Adipocyte (in vitro differentiated cells): ENCODE measurements at regions not wholly inside any gene's neighbourhood (a gene's known extent, or its start where the extent isn't known, plus 50 kb on each side); places are given as distances from the start of the nearest gene placed in this dataset.

ENCODE experiments used
- DNase-seq: peaks from one replicate; pipeline ENCODE4 v3.0.0-alpha.2; 2015; ENCODE audit warnings: low read depth
- H3K27me3 ChIP-seq: replicated peaks from 2 replicates; pipeline ENCODE4 v1.7.0; 2013; ENCODE audit warnings: mild to moderate bottlenecking, low read length, moderate library complexity; ENCODE audit not compliant: control insufficient read depth, insufficient read depth
- H3K36me3 ChIP-seq: 2 replicates; pipeline ENCODE4 v1.7.0; 2013; ENCODE audit warnings: low read length, mild to moderate bottlenecking, moderate library complexity; ENCODE audit not compliant: control insufficient read depth, insufficient read depth, severe bottlenecking
- H3K4me1 ChIP-seq: 2 replicates; pipeline ENCODE4 v1.7.0; 2013; ENCODE audit warnings: mild to moderate bottlenecking, low read length, moderate library complexity; ENCODE audit not compliant: control insufficient read depth, insufficient read depth
- H3K4me3 ChIP-seq: 2 replicates; pipeline ENCODE4 v1.7.0; 2013; ENCODE audit warnings: mild to moderate bottlenecking, low read length, moderate library complexity
- H3K9ac ChIP-seq: 2 replicates; pipeline ENCODE4 v1.7.0; 2013; ENCODE audit warnings: mild to moderate bottlenecking, low read length, moderate library complexity
- H3K9me3 ChIP-seq: 2 replicates; pipeline ENCODE4 v1.7.0; 2013; ENCODE audit warnings: mild to moderate bottlenecking, low read length, moderate library complexity; ENCODE audit not compliant: control insufficient read depth

- H3K4me3 ChIP-seq, result no peak overlapping the region
- H3K9ac ChIP-seq, result no peak overlapping the region
- H3K4me1 ChIP-seq, result peaks cover 9% of the 10 kb centered on the region
- H3K27me3 ChIP-seq, result no peaks in the 10 kb centered on the region
- no peaks in the 10 kb centered on the region for H3K9me3 ChIP-seq
- H3K36me3 ChIP-seq, result no peaks in the 10 kb centered on the region
- no peak for DNase-seq
These were observed 308.4 kb downstream of the BRINP1 start for GRCh38 chr9:119060629-119061385.

GRCh38 chr9:119071636-119072035, 297.6 kb downstream of the BRINP1 start:
- no peak for DNase-seq

GRCh38 chr9:119074017-119074416, 295.2 kb downstream of the BRINP1 start:
- no peaks in the 10 kb centered on the region for H3K36me3 ChIP-seq
- H3K27me3 ChIP-seq, result peaks cover 3% of the 10 kb centered on the region
- H3K4me1 ChIP-seq, result no peaks in the 10 kb centered on the region
- H3K9me3 ChIP-seq, result no peaks in the 10 kb centered on the region
- H3K4me3 ChIP-seq, result no peak overlapping the region
- DNase-seq, result no peak
- no peak overlapping the region for H3K9ac ChIP-seq

More at GRCh38 chr9:119071636-119072035, 297.6 kb downstream of the BRINP1 start:
- Histone ChIP-seq H3K4me3 (no peak overlapping the region), H3K9ac (no peak overlapping the region), H3K27me3 (no peaks in the 10 kb centered on the region), H3K36me3 (no peaks in the 10 kb centered on the region), H3K4me1 (no peaks in the 10 kb centered on the region), H3K9me3 (no peaks in the 10 kb centered on the region)

GRCh38 chr9:119078015-119078414, 291.2 kb downstream of the BRINP1 start:
- H3K4me3 ChIP-seq, result no peak overlapping the region
- no peaks in the 10 kb centered on the region for H3K9me3 ChIP-seq
- no peak overlapping the region for H3K9ac ChIP-seq
- no peaks in the 10 kb centered on the region for H3K4me1 ChIP-seq
- no peak for DNase-seq
- H3K27me3 ChIP-seq, result peaks cover 3% of the 10 kb centered on the region
- no peaks in the 10 kb centered on the region for H3K36me3 ChIP-seq

GRCh38 chr9:119083673-119084072, 285.6 kb downstream of the BRINP1 start:
- Histone ChIP-seq H3K9ac (no peak overlapping the region), H3K36me3 (no peaks in the 10 kb centered on the region), H3K4me3 (no peak overlapping the region), H3K4me1 (peaks cover 15% of the 10 kb centered on the region), H3K27me3 (no peaks in the 10 kb centered on the region), H3K9me3 (no peaks in the 10 kb centered on the region)
- no peak for DNase-seq

GRCh38 chr9:119086590-119086989, 282.6 kb downstream of the BRINP1 start:
- H3K4me1 ChIP-seq, result peaks cover 15% of the 10 kb centered on the region
- H3K36me3 ChIP-seq, result no peaks in the 10 kb centered on the region
- no peaks in the 10 kb centered on the region for H3K9me3 ChIP-seq
- no peak overlapping the region for H3K9ac ChIP-seq
- no peak for DNase-seq
- no peaks in the 10 kb centered on the region for H3K27me3 ChIP-seq
- no peak overlapping the region for H3K4me3 ChIP-seq

GRCh38 chr9:119088002-119088547, 281.2 kb downstream of the BRINP1 start:
- Histone ChIP-seq H3K4me3 (no peak overlapping the region), H3K4me1 (peaks cover 15% of the 10 kb centered on the region), H3K9ac (no peak overlapping the region), H3K27me3 (no peaks in the 10 kb centered on the region), H3K9me3 (no peaks in the 10 kb centered on the region), H3K36me3 (no peaks in the 10 kb centered on the region)
- no peak for DNase-seq

GRCh38 chr9:119091074-119091473, 278.2 kb downstream of the BRINP1 start:
- no peaks in the 10 kb centered on the region for H3K4me1 ChIP-seq
- no peak overlapping the region for H3K9ac ChIP-seq
- H3K36me3 ChIP-seq, result no peaks in the 10 kb centered on the region
- no peak for DNase-seq
- no peaks in the 10 kb centered on the region for H3K9me3 ChIP-seq
- no peaks in the 10 kb centered on the region for H3K27me3 ChIP-seq
- no peak overlapping the region for H3K4me3 ChIP-seq

GRCh38 chr9:119092125-119092524, 277.1 kb downstream of the BRINP1 start:
- H3K36me3 ChIP-seq, result no peaks in the 10 kb centered on the region
- no peaks in the 10 kb centered on the region for H3K9me3 ChIP-seq
- H3K9ac ChIP-seq, result no peak overlapping the region
- no peaks in the 10 kb centered on the region for H3K27me3 ChIP-seq
- no peaks in the 10 kb centered on the region for H3K4me1 ChIP-seq
- H3K4me3 ChIP-seq, result no peak overlapping the region
- no peak for DNase-seq

- DNase-seq, result no peak
- H3K4me3 ChIP-seq, result no peak overlapping the region
- no peaks in the 10 kb centered on the region for H3K4me1 ChIP-seq
- no peaks in the 10 kb centered on the region for H3K27me3 ChIP-seq
- H3K36me3 ChIP-seq, result no peaks in the 10 kb centered on the region
- no peak overlapping the region for H3K9ac ChIP-seq
- H3K9me3 ChIP-seq, result peaks cover 2% of the 10 kb centered on the region
These were observed 275.1 kb downstream of the BRINP1 start for GRCh38 chr9:119094086-119094485.

GRCh38 chr9:119095072-119095471, 274.2 kb downstream of the BRINP1 start:
- Histone ChIP-seq H3K9me3 (peaks cover 2% of the 10 kb centered on the region), H3K4me1 (no peaks in the 10 kb centered on the region), H3K27me3 (no peaks in the 10 kb centered on the region), H3K9ac (no peak overlapping the region), H3K4me3 (no peak overlapping the region), H3K36me3 (no peaks in the 10 kb centered on the region)
- DNase-seq, result no peak
